T-helper 1 cell treated with Interleukin-12 subunit alpha and Interleukin-12 subunit beta and Interleukin-4 antibody, amounts not matched to agents 30 ng/mL and 1 ng/mL, for 36 hours (primary cell): ENCODE measurements at regions not wholly inside any gene's neighbourhood (a gene's known extent, or its start where the extent isn't known, plus 50 kb on each side); places are given as distances from the start of the nearest gene placed in this dataset.
"Not testable (repeated sequence)": the region's sequence is repeated elsewhere in the genome, so short reads cannot be mapped to it uniquely, and the experiment has no call there.

Source experiments
- intact Hi-C: fragments of 100-400 bp; cut with micrococcal nuclease; formaldehyde crosslinking; loops from one replicate; pipeline ENCODE4 v1.15.1; 2024

GRCh38 chr7:46939558-46939957 lies 642.4 kb downstream of the TNS3 start:
- intact Hi-C loops, result no loop called here

GRCh38 chr7:46939089-46939488 lies 642.8 kb downstream of the TNS3 start:
- intact Hi-C loops, result no loop called here

- intact Hi-C loops, result no loop called here
Measured at GRCh38 chr7:46937826-46938225, 644.1 kb downstream of the TNS3 start.

GRCh38 chr7:46934198-46934825 lies 647.6 kb downstream of the TNS3 start:
- intact Hi-C loops, result no loop called here

GRCh38 chr7:46933596-46933995 lies 648.3 kb downstream of the TNS3 start:
- intact Hi-C loops, result no loop called here

GRCh38 chr7:46932676-46933424 lies 649.1 kb downstream of the TNS3 start:
- intact Hi-C loops, result no loop called here

- intact Hi-C loops, result no loop called here
Measured at GRCh38 chr7:46932306-46932675, 649.6 kb downstream of the TNS3 start.

- intact Hi-C loops, result no loop called here
Measured at GRCh38 chr7:46930366-46930765, 651.5 kb downstream of the TNS3 start.

GRCh38 chr7:46929359-46929758 lies 652.6 kb downstream of the TNS3 start:
- intact Hi-C loops, result no loop called here

GRCh38 chr7:46928719-46929118 lies 653.2 kb downstream of the TNS3 start:
- intact Hi-C loops, result no loop called here

- intact Hi-C loops, result no loop called here
Measured at GRCh38 chr7:46927131-46927810, 654.6 kb downstream of the TNS3 start.

GRCh38 chr7:46916581-46916980 lies 665.3 kb downstream of the TNS3 start:
- intact Hi-C loops, result no loop called here

GRCh38 chr7:46912692-46913091 lies 669.2 kb downstream of the TNS3 start:
- intact Hi-C loops, result no loop called here

- intact Hi-C loops, result no loop called here
Measured at GRCh38 chr7:46909601-46910051, 672.3 kb downstream of the TNS3 start.

GRCh38 chr7:46908770-46909169 lies 673.1 kb downstream of the TNS3 start:
- intact Hi-C loops, result no loop called here

GRCh38 chr7:46904523-46904922 lies 677.4 kb downstream of the TNS3 start:
- intact Hi-C loops, result not testable (repeated sequence)

- intact Hi-C loops, result no loop called here
Measured at GRCh38 chr7:46902463-46902862, 679.4 kb downstream of the TNS3 start.

GRCh38 chr7:46900312-46901263 lies 681.3 kb downstream of the TNS3 start:
- intact Hi-C loops, result no loop called here

- intact Hi-C loops, result no loop called here
Measured at GRCh38 chr7:46897381-46897780, 684.5 kb downstream of the TNS3 start.

- intact Hi-C loops, result no loop called here
Measured at GRCh38 chr7:46886669-46887374, 695.1 kb downstream of the TNS3 start.

GRCh38 chr7:46885167-46885566 lies 696.7 kb downstream of the TNS3 start:
- intact Hi-C loops, result no loop called here
